22Rv1 (cell line): ENCODE measurements at regions not wholly inside any gene's neighbourhood (a gene's known extent, or its start where the extent isn't known, plus 50 kb on each side); places are given as distances from the start of the nearest gene placed in this dataset.

Experiments used
- H3K27ac ChIP-seq: fragments of 450-650 bp; 2 replicates; pipeline ENCODE4 v1.5.1; 2017
- ZFX ChIP-seq: fragments of 450-650 bp; IDR thresholded peaks from 2 replicates; pipeline ENCODE4 v1.6.1; 2017; ENCODE audit warnings: antibody characterized with exemption, borderline replicate concordance
- TF ChIP-seq, protein P1 (sequence below): fragments of 450-650 bp; IDR thresholded peaks from 2 replicates; pipeline ENCODE4 v1.5.1; 2017; ENCODE audit warnings: mild to moderate bottlenecking

DNA sequence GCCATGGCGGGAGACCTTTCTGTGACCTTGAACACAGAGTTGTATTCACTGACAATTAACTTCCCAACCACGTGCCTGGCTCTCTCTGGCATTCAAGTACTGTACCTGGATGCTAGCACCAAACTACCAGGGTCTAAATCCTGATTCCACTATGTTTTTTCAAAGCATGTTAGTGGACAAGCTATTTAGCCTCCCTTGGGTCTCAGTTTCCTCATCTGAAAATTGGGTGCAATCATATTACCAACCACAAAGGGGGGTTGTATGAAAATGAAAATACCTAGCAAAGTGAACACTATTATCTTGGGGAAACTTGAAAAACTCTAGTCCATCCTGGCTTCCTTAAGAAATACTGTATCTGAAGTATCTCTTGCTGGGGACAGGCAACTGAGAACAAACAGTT, 308.7 kb upstream of the SGK1 start:
- TF ChIP-seq, protein P1, sequence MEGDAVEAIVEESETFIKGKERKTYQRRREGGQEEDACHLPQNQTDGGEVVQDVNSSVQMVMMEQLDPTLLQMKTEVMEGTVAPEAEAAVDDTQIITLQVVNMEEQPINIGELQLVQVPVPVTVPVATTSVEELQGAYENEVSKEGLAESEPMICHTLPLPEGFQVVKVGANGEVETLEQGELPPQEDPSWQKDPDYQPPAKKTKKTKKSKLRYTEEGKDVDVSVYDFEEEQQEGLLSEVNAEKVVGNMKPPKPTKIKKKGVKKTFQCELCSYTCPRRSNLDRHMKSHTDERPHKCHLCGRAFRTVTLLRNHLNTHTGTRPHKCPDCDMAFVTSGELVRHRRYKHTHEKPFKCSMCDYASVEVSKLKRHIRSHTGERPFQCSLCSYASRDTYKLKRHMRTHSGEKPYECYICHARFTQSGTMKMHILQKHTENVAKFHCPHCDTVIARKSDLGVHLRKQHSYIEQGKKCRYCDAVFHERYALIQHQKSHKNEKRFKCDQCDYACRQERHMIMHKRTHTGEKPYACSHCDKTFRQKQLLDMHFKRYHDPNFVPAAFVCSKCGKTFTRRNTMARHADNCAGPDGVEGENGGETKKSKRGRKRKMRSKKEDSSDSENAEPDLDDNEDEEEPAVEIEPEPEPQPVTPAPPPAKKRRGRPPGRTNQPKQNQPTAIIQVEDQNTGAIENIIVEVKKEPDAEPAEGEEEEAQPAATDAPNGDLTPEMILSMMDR = no peak
- no peak for TF ChIP-seq ZFX

DNA sequence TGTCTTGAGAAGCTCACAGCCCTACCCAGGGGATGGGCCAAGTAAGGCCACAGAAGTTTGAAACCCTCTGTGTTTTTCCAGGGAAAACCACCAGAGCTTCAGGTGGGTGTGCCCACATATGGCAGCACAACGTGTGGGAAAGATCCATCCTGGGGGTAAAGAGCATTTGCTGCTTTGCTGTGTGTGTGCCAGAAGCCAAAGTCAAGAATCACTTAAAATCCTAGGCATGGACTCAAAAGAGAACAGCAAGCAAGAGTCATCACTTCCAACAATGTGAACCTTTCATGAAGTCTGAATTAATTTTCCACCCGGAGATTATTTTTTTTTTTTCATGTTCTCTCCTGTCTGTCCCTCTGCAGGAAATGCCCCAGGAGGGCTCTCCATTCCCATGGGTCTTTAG, 308.2 kb upstream of the SGK1 start:
- TF ChIP-seq, protein P1 = no peak
- no peak for TF ChIP-seq ZFX

More for the DNA sequence above, 308.7 kb upstream of the SGK1 start:
- no peak overlapping the region for H3K27ac ChIP-seq

DNA sequence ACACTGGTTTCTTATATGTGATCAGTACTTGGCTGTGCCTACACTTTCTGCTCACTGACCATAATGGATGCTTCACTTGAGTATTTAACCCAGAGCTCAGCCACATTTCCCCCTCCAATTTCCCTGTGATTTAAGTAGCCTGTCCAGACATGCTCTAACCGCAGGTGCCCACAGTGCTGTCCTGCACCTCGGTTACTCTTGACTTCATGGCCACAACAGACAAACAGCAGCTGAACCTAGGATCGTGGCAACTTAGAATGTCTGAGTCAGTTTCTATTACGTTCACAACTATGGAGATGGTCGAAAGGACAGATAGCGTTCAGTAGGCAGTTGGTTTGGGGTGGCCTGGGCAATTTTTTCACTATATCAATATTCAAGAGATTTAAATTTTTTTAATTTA, 306.9 kb upstream of the SGK1 start:
- H3K27ac ChIP-seq = no peak overlapping the region
- TF ChIP-seq, protein P1 = no peak
- TF ChIP-seq ZFX = no peak

More for the DNA sequence above, 308.2 kb upstream of the SGK1 start:
- no peak overlapping the region for H3K27ac ChIP-seq

DNA sequence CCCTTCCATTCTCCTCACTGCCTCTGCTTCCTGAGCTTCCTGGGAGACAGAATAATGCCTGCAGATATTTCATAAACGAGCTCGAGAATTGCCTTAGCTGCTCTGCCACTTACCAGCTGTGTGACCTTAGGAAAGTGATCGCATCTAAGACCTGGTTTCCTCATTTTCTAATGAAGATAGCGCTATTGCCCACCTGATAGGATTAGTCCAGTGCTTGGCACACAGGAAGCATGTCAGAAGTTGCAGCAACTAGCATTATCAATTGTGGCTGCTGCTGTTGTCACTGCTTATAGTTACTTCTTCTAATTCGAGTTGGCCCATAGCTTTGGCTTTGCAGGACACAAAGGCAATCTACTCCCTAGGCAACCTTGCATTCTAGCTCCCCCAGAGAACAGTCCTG, 305.5 kb upstream of the SGK1 start:
- no peak for TF ChIP-seq ZFX
- TF ChIP-seq, protein P1 = no peak
- no peak overlapping the region for H3K27ac ChIP-seq

DNA sequence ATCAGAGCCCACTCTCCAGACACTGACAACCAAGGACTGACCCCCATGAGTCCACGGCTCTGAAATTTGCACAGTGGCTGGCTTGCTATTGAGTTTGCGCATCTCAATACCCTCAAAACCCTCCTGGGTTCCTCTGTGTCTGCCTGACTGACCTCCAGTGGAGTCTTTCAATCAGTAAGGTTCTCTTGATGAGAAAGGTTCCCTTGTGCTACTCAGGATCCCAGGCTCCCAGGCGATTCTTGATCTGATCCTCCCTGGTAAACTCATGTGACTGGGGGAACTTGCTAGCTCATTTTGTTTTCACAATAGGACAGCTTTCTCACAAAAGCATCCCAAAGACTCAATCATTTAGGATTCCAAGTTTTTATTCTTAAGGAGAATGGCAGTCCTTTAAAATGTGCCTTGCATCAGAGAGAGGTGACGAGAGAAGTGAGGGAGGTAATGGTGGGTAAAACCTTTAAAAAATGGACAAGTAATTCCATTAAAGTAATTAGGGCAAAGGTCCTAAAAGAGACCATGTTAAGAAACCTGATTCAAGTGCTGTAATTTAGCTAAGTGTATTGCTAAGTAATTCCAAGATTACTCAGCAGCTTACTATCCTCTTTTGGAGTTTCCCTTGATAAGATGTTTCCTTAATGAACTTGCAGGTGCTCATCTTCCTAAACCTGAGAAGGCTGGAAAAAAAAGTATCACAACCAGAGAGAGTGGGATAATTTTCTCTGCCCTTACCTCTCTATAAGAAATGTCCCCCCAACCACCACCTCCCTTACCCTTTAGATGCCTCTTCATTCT, 304.7 kb upstream of the SGK1 start:
- H3K27ac ChIP-seq = no peak overlapping the region
- TF ChIP-seq, protein P1 = no peak
- TF ChIP-seq ZFX = no peak

DNA sequence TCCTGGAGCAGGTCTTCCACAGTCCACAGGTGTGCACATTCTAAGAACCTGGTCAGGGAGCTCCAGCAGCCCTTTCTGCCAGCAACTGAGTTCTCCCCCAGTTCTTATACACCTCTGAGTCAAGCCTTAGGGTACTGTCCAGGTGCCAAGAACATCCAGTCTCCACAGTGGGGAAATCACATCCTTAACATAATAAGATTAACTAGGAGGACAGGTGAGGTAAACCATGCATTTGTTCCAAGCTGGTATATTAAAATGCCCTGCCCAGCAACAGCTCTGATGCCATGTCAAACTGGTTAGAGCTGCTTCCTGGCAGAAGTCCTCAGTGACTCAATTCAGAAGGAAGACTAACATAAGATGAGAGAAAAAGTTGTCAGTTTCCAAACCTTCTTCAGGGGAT, 303.9 kb upstream of the SGK1 start:
- H3K27ac ChIP-seq = no peak overlapping the region
- no peak for TF ChIP-seq ZFX
- TF ChIP-seq, protein P1 = no peak

DNA sequence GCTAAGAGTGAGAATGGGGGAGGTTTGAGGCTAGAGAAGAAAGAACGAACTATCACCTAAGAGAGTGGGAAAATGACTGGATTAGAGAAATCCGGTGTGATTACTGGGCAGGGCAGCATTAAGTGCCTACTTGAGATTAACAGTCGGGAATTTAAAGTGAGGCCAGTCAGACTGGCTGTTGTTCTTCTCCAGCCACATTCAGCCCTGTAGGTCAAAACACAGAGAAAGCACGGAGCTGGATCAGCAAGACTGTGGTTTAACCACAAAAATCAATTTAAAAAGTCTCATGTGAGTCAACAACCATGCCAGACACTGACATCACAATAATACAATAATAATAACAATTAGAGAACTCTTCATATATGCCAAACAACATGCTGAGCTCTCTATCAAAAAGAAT, 301.9 kb upstream of the SGK1 start:
- TF ChIP-seq ZFX = no peak
- TF ChIP-seq, protein P1 = no peak
- no peak overlapping the region for H3K27ac ChIP-seq
